ENCODE measurements at regions not wholly inside any gene's neighbourhood (a gene's known extent, or its start where the extent isn't known, plus 50 kb on each side); places are given as distances from the start of the nearest gene placed in this dataset.

GRCh38 chr7:142359694-142360279, 101.9 kb upstream of the PRSS58 start:
- H3K36me3 ChIP-seq = no peaks in the 10 kb centered on the region

GRCh38 chr7:142357953-142358520, 100.2 kb upstream of the PRSS58 start:
- intact Hi-C loops (cut with DNase I) = no loop called here
- DNase-seq (ENCODE audit: extremely low spot score in 2 of 2) = no peak
- H3K4me3 ChIP-seq = no peak overlapping the region

More at GRCh38 chr7:142359694-142360279, 101.9 kb upstream of the PRSS58 start:
- no peak for DNase-seq (ENCODE audit: extremely low spot score in 2 of 2)
- intact Hi-C loops (cut with DNase I) = no loop called here
- TF ChIP-seq POLR2A (IDR thresholded peaks at IDR 0.05) (no peak), CTCF (IDR thresholded peaks at IDR 0.05) (no peak), POLR2AphosphoS5 (IDR thresholded peaks at IDR 0.05; ENCODE audit: insufficient read depth in 1 of 2, low read depth in 1 of 2) (no peak)
- H3K4me1 ChIP-seq = no peaks in the 10 kb centered on the region
- no peak overlapping the region for H3K4me3 ChIP-seq
- no peaks in the 10 kb centered on the region for H3K27me3 ChIP-seq
- H3K27ac ChIP-seq = no peak overlapping the region
- H3K9me3 ChIP-seq = no peaks in the 10 kb centered on the region

GRCh38 chr7:142356166-142356565, 98.3 kb upstream of the PRSS58 start:
- DNase-seq (ENCODE audit: extremely low spot score in 2 of 2) = no peak
- no peaks in the 10 kb centered on the region for H3K9me3 ChIP-seq
- intact Hi-C loops (cut with DNase I) = no loop called here

More at GRCh38 chr7:142357953-142358520, 100.2 kb upstream of the PRSS58 start:
- Histone ChIP-seq H3K4me1 (no peaks in the 10 kb centered on the region), H3K27me3 (no peaks in the 10 kb centered on the region), H3K36me3 (no peaks in the 10 kb centered on the region), H3K9me3 (no peaks in the 10 kb centered on the region), H3K27ac (no peak overlapping the region)
- TF ChIP-seq POLR2A (IDR thresholded peaks at IDR 0.05) (no peak), POLR2AphosphoS5 (IDR thresholded peaks at IDR 0.05; ENCODE audit: insufficient read depth in 1 of 2, low read depth in 1 of 2) (no peak), CTCF (IDR thresholded peaks at IDR 0.05) (peak in 1 of 3 experiments; percentile 12)

GRCh38 chr7:142355328-142355727, 97.5 kb upstream of the PRSS58 start:
- H3K4me3 ChIP-seq = no peak overlapping the region
- intact Hi-C loops (cut with DNase I) = no loop called here
- no peak for TF ChIP-seq POLR2AphosphoS5 (IDR thresholded peaks at IDR 0.05; ENCODE audit: insufficient read depth in 1 of 2, low read depth in 1 of 2)
- no peaks in the 10 kb centered on the region for H3K36me3 ChIP-seq
- H3K27me3 ChIP-seq = no peaks in the 10 kb centered on the region
- no peak overlapping the region for H3K27ac ChIP-seq
- no peak for DNase-seq (ENCODE audit: extremely low spot score in 2 of 2)
- no peaks in the 10 kb centered on the region for H3K9me3 ChIP-seq
- H3K4me1 ChIP-seq = no peaks in the 10 kb centered on the region

More at GRCh38 chr7:142356166-142356565, 98.3 kb upstream of the PRSS58 start:
- no peaks in the 10 kb centered on the region for H3K36me3 ChIP-seq
- H3K4me1 ChIP-seq = no peaks in the 10 kb centered on the region
- H3K4me3 ChIP-seq = no peak overlapping the region
- TF ChIP-seq CTCF (IDR thresholded peaks at IDR 0.05) (no peak), POLR2AphosphoS5 (IDR thresholded peaks at IDR 0.05; ENCODE audit: insufficient read depth in 1 of 2, low read depth in 1 of 2) (no peak), POLR2A (IDR thresholded peaks at IDR 0.05) (no peak)
- no peak overlapping the region for H3K27ac ChIP-seq
- H3K27me3 ChIP-seq = no peaks in the 10 kb centered on the region

GRCh38 chr7:142353147-142354060, 95.5 kb upstream of the PRSS58 start:
- Histone ChIP-seq H3K9me3 (no peaks in the 10 kb centered on the region), H3K4me1 (no peaks in the 10 kb centered on the region), H3K27me3 (no peaks in the 10 kb centered on the region), H3K27ac (no peak overlapping the region), H3K36me3 (no peaks in the 10 kb centered on the region), H3K4me3 (no peak overlapping the region)
- DNase-seq (ENCODE audit: extremely low spot score in 2 of 2) = no peak
- no peak for TF ChIP-seq POLR2A (IDR thresholded peaks at IDR 0.05)
- no peak for TF ChIP-seq POLR2AphosphoS5 (IDR thresholded peaks at IDR 0.05; ENCODE audit: insufficient read depth in 1 of 2, low read depth in 1 of 2)
- no peak for TF ChIP-seq CTCF (IDR thresholded peaks at IDR 0.05)
- intact Hi-C loops (cut with DNase I) = no loop called here

All from vagina (tissue), 2 donors.